Skin of body (tissue), 1 donor: ENCODE measurements at regions not wholly inside any gene's neighbourhood (a gene's known extent, or its start where the extent isn't known, plus 50 kb on each side); places are given as distances from the start of the nearest gene placed in this dataset.
"Not testable (repeated sequence)": the region's sequence is repeated elsewhere in the genome, so short reads cannot be mapped to it uniquely, and the experiment has no call there.

Source experiments
- DNase-seq: peaks from one replicate; lab custom pipeline; 2025; lab: John Stamatoyannopoulos, UW

DNA sequence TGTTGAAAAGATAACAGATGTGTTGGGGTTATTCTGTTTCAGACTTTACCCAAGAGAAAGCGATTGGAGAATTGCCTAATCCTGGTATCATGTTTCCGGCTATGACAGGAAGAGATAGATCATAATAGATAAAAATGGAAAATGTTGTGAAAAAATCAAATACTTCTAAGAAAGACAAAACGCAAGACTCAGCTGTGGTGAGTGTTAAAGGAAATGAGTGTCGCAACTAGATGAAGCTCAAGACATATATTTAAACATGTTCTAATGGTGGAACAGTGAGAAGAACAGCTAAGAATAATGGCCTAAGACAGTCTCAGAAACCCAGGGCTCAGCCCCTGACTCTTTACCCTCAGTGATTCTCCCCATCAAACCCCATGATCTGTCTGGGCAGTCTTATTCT is 426.7 kb upstream of the RUNX1 start:
- DNase-seq = peak; percentile 12

DNA sequence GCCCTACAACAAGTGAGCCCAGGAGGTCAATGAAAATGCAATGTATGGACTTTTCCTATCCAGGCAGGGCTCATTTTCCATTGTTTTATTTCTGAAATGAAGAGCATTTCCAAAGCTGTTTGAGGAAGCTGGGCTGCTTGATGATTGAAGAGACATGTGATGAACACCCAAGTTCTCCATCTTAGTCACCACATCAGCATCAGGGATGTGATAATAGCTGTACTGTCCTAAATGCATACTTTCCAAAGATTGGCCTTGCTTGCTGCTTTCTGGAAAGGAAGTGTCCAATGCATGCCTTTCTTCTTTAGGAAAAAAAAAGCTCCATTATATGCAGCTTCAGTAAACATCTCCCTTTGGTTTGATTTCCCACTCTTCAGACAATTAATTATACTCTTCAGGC is 425.9 kb upstream of the RUNX1 start:
- DNase-seq = no peak

DNA sequence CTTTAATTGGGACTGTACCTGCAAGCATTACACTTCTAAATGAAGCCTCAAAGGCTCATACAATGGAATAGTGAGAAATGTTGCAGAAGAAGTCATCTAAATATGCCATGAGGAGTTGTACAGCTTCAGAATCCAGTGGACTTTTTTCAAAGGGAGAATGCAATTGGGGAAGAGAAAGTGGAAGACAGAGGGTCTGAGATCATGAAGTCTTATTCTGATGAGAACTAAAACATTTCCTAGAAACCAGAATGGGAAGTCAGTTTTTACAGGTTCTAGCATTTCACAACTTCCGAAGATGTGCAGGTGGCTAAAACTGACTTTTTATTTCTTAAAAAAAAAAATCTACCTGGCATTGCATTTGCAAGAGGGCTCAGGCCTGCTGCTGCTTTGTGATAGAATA is 424.4 kb upstream of the RUNX1 start:
- no peak for DNase-seq

DNA sequence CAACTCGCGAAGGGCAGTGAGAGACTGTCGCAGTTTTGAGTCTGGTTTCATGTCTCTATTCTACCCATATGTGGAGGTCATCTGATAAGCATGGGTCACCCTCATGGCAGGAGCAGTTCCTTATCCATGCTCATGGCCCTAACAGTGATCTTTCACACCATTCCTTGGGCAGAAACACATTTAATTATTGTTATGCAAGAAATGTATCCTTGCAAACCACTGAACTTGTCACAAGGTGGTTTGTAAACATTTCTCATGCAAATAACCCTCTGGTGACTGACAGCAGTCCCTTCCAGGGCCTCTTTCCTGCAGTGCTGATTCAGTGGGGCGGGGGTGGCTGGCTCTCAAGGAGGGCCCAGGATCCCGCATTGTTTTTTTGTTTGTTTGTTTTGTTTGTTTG is 421.4 kb upstream of the RUNX1 start:
- no peak for DNase-seq

DNA sequence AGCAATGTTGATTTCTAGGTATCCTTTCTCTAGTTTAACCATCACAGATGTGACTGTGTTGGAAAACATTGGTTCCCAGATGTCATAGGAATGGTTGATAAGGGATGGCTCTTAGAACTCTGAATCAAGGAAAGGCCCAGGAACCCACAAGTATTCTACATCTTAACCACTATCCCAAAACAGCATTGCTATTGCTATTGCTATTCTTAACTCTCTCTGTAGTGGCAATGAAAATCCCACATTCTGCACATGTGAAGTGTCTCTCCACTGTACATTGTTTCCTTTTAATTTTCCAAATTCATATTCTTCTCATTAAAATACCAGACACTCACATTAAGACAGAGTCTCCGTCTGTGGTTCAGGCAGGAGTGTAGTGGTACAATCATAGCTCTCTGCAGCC is 420.4 kb upstream of the RUNX1 start:
- no peak for DNase-seq

DNA sequence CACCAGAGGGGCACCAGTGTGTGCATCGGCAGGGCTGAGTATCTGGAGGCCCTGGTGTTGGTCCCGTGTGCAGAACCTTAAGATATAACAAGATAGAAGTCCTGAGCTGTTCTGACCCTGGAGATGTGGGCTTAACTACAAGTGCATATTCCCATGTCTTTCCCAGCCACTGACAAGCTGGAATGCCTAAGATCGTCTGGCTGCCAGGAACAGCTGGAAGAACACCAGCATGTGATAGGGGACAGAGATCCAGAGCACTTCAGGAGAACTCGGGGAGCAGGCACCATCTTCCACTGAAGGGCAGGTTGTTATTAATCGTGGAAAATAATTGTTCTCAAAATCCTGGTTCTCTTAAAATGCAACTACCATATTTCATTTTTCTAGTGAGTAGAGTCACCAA is 419.9 kb upstream of the RUNX1 start:
- DNase-seq = no peak

DNA sequence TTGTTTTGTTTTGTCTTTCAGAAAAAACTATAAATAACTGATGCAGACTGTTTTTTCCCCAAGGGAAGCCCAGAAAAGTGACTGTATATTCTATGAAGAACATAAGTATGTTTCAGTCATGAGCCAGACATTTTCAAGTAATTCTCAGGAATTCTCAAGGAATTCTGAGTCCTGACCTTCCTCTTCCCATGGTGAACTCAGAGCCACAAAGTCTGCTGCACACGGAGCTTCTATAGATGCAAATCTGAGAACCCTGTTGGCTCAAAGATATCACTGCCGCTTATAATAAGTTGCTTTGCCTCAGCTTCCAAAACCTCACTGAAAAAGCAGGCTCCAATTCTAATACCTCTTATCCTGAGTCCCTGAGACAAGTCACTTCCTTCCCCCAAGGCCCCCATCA is 418.5 kb upstream of the RUNX1 start:
- DNase-seq = no peak

DNA sequence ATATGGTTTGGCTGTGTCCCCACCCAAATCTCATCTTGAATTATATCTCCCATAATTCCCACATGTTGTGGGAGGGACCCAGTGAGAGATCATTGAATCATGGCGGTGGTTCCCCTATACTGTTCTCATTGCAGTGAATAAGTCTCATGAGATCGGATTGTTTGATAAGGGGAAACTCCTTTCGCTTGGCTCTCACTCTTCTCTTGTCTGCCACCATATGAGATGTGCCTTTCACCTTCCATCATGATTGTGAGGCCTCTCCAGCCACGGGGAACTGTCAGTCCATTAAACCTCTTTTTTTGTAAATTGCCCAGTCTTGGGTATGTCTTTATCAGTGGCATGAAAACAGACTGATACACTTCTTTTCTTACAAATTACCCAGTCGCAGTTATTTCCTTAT is 417.6 kb upstream of the RUNX1 start:
- DNase-seq = not testable (repeated sequence)

DNA sequence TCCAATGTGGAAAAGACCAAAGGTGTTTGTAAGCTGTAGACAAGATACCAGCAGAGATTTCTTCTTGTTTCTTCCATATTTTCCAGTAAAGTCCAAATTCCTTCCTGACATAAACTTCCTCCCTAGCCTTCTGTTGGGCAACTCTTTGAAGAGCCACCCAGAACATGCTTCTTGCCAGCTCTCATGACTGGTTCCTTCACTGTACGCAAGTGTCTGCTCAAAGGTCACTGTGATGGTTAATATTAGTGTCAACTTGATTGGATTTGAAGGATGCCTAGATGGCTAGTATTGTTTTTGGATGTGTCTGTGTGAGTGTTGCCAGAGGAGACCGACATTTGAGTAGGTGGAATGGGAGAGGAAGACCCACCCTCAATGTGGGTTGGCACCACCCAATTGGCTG is 416.6 kb upstream of the RUNX1 start:
- no peak for DNase-seq

DNA sequence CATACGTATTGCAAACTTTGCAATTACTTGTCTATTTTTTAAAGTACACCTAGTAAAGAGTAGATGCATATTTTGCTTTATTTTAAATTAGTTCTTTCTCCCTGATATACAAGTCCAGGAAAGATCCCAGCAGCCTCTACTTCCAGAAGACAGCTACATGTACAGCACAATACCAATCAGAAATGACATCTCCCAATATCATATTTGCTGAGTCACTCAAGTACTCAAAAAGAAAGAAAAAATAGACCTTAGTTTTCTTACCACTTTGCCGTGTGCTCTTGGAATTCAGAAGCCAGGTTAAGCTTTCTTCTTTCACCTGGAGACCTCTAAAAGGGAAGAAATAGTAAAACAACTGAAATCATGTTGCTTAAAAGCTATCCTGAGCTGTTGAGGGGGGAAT is 412.6 kb upstream of the RUNX1 start:
- no peak for DNase-seq

DNA sequence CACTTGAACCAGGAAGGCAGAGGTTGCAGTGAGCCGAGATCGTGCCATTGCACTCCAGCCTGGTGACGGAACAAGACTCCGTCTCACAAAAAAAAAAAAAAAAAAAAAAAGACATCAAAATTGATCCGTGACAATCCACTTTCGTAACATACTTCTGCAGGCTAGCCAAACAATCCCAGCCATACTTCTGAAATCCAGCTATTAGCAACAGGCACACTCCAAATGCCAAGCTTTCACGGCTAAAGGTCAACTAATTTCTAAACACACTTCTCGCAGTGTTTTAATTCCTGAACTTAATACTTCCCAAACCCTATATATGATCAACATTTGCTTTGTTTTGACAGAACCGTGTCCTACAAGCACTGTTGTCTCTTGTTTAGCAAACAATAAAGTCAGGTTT is 411.3 kb upstream of the RUNX1 start:
- DNase-seq = no peak

DNA sequence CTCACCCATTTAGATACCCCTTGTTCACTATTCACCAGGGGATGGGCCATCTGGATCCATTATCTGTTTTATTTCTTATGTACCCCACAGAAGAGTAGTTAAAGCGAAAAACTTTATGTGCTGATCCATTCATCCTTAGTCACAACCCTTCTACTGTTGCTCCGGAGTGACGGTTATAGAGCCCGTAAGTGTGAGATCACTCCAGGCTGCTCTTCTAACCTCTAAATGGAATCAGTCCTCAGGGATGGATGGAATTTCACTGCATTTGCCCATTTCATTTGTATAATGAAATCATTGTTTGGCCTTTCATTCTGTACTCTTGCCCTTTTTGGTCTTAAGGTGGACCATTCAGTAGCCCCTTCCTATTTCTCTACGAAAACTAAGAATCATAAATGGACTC is 409.3 kb upstream of the RUNX1 start:
- no peak for DNase-seq

DNA sequence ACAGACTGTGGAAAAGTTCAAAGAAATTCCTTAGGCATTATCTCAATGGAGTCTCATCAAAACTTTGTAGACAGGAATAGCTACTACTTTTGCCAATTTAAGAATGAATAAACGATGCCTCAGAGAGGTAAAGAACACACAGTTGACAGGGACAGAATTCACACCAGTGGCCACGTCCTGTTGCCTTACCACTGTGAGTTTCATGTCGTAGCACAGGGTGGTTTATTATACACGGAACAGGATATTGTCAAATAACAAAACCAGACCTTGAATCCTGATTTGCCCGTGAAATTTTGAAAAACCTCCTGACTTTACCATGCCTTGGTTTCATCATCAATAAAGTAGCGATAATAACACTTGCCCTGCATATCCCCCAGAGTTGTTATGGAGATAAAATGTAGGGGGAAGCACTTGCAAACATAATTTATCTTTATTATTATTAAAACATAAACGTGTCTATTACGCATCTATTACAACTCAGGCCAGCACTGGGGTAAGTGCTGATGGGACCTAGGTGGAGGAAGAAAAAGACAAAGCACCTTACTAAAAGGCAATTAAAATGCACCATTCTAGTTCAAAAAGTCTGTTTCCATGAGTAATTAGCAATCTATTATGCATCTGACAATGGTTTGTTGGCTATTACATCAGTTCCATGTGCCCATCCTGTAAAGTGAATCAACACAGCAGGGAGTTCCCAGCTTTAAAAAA is 408.1 kb upstream of the RUNX1 start:
- no peak for DNase-seq

DNA sequence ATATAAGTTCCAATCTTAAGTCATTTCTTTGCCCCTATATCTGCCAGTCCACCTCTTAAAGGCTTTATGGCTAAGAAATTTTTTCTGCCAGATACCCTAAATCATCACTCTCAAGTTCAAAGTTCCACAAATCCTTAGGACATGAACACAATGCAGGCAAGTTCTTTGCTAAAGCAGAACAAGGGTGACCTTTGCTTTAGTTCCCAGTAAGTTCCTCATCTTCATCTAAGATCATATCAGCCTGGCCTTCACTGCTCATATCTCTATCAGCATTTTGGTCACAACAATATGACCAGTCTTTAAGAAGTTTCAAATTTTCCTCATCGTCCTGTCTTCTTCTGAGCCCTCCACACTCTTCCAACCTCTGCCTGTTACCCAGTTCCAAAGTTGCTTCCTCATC is 402.2 kb upstream of the RUNX1 start:
- DNase-seq = no peak

DNA sequence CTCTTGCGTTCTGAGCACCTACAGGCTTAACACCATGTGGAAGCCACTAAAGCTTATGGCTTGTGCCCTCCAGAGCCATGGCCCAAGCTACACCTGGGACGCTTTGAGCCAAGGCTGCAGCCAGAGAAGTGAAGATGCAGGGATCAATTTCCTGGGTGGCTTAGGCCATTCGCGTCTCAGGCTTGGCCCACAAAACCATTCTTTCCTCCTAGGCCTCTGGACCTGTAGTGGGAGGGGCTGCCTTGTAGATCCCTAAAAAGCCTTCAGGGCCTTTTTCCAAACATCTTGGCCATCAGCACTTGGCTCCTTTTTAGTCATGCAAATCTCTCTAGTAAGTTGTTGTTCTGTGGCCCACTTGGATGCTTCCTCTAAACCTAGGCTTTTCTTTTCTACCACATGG is 401.7 kb upstream of the RUNX1 start:
- DNase-seq = no peak

DNA sequence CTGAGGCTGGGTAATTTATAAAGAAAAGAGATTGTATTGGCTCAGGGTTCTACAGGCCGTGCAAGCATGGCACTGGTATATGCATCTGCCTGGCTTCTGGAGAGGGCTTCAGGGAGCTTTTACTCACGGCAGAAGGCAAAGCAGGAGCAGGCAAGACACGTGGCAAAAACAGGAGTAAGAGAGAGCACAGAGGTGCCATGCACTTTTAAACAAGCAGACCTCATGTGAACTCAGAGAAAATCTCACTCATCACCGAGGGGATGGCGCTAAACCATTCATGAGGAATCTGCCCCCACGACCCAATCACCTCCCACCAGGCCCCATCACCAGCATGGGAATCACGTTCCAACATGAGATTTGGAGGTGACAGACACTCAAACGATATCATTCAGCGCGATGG is 400.7 kb upstream of the RUNX1 start:
- no peak for DNase-seq

DNA sequence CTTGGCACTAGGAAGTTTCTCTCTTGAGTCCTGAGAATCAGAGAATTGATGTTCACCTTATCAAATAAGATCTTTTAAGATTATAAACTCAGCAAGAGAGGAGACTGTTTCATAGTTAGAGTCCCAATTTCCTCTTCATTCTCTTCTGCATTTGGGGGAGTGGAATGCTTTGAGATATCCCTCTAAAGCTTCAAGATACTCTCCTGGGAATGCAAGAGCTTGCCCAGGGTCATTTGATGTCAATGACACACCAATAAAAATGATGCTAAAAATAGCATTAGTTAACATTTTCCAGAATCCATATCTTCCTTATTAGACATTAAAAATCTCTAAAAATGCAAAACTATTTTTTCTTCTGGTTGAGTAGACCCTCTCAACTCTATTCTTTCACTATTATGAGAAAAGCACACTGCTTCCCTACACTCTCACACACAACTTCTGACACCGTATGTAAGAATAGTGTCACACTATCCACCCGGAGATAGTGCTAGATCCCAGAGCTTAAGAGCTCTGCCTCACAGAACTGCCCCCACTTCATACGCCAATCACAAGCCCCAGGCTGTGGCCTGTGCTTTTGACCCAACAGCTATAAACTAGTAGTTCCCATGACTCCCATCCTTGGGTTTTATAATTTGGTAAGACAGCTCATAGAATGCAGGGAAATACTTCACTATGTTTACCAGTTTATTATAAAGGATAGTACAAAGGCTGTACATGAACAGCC is 399.9 kb upstream of the RUNX1 start:
- peak; percentile 2 for DNase-seq

DNA sequence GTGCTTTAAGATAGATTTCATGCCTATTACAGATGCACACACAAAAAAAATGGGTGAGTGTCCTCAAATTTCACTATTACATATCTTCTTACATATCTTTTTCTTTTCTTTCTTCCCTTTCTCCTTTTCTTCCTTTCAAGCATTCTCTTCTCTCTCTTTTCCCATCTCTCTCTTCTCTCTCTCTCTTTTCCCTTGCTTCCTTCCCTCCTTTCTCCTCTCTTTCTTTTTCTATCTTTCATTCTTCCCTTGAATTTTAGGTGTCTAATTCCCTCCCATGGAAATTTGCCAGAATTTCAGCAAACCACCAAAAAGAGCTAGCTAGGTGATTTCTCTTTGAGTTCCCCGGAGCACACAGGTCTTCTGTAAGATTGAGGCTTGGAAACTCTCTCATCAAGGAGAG is 395.3 kb upstream of the RUNX1 start:
- no peak for DNase-seq

DNA sequence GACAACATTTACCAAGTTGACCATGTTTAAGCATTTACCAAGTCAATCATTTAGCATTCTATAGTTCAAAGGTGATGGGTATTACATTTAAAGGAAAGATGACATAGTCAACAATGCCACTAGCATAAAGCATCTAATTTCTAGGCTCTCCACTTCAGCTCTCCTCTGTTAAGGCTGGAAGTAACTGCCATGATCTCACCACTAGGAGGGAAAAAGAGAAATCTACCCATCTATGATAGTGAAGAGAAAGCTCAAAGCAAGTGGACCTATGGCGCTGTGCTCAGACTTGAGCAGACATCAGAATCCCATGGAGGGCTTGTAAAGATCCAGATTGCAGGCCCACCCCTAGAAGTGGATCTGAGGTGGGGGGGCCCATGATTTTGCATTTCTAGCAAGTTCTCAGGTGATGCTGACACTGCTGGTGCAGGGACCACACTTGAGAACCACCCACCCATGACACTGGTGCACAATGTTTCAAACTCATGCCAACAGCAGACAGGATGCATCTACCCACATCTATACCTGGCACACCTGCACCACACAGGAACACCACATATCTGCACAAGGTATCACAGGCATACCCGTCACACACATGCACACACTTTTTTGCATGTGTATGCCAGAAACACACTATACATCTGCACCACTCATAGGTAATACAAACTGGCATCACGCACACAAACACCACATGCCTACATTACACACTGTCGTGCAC is 392.9 kb upstream of the RUNX1 start:
- DNase-seq = no peak

DNA sequence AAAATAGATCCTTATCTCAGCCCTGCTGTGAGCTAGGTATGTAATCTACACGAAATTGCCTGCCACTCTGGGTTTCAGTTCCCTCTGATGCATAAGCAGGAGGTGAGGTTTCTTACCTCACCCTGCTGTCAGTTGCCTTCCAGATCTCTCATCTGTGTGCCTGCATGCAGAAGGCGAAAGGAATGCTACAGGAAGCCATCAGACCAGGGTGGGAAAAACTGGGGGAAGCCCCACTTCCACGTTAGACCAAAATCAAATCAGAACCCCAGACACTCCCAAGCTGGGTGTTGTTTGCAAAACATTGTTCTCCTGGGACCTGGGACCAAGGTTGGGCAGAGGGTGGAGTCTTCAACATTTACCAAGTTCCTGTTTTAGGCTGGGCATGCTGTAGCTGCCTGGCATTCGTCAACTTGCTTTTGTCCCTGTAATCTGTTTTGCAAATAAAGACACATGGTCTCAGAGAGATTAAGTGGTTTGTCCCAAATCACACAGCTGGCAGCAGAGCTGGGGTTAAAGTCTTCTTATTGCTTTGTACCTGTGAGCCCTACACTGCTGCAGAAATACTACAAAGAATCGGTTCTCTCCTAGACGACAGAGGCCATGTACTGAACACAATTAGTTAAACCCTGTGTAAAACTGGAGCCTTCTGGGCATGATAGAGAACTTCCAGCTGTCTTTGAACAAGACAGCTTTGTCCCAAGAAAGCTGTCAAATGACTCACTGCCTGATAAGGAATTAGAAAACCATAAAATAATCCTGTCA is 389.7 kb upstream of the RUNX1 start:
- no peak for DNase-seq

DNA sequence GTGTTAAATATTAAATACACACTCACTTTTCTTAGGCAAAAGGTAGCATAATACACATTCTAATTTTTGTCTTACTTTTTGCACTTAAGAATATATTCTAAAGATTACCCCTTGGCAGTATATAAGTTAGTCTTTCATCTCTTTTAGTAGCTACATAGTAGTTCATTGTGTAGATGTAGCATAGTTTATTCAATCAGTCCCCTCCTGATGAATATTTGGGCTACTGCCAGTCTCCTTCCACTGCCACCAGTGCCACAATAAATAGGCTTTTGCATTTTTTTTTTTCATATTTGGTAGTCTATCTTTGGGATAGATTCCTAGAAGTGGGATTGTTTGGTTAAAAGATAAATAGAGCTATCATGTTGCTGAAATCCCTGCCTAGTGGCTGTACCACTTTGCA is 388.8 kb upstream of the RUNX1 start:
- DNase-seq = no peak

DNA sequence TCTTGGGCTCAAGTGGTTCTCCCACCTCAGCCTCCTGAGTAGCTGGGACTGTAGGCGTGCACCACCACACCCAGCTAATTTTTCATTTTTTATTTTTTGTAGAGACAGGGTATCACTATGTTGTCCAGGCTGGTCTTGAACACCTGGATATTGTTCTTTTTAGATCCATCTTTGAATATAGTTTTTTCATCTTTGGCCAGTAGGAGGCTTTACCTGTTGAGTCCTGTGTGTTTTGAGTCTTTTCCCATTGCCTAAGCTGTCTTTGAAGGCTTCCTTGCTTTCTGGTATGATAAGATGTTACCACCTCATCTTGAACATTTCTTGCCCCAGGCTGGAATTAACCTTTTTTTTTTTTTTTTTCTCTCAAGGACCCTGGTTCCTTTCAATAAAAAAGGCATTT is 387.8 kb upstream of the RUNX1 start:
- DNase-seq = no peak
